ENCODE measurements at regions not wholly inside any gene's neighbourhood (a gene's known extent, or its start where the extent isn't known, plus 50 kb on each side); places are given as distances from the start of the nearest gene placed in this dataset.

DNA sequence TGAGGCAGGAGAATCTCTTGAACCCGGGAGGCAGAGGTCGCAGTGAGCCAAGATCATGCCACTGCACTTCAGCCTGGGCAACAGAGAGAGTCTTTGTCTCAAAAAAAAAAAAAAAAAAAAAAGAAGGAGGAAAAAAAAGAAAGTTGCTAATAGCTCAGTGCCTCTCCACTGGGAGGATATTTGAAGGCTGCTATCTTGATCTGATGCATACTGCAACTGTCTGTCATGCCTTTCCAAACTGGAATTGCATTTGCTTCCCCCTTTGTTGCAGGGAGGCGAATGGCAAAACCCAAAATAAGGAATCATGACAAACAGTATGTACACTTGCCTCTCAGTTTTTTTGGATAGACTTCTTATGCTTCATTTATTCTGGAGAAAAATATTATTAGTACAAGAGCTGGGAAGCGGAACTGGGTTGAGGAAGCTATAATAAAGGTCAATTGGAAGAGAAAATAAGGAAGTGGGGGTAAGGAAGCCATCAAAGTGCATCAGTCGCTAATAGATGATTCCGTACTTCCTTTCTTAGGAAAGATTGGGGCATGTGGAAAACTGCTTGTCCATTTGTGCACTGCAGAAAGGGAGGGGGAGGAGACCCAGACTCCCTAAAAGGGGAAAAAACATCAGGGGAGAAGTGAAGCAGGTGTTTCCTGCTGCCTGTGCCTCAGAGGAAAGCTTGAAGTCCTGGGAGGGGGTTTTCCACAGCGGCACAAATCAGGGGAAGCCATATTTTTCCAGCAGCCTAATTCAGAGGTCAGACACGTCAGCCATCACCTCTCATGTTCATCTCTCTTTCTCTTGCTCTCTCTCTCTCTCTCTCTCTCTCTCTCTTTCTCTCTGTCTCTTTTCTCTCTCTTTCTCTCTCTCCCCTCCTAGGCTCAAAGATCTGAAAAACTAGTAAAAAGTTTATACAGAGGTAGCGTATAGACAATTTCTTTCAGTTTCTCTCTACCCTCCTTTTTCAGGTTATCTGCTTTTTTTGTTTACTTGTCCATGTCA lies 301.4 kb upstream of the TNP1 start:
- TF ChIP-seq CTCF (IDR thresholded peaks at IDR 0.05) (no peak), POLR2A (IDR thresholded peaks at IDR 0.05) (no peak)
